Keratinocyte (primary cell): ENCODE measurements at regions not wholly inside any gene's neighbourhood (a gene's known extent, or its start where the extent isn't known, plus 50 kb on each side); places are given as distances from the start of the nearest gene placed in this dataset.

ENCODE experiments used
- DNase-seq: peaks from one replicate; pipeline ENCODE4 v3.0.0-alpha.2; 2011; ENCODE audit warnings: low read depth, missing footprints, low spot score
- FAIRE-seq: peaks from 2 replicates; lab custom pipeline; 2011; peaks lifted over from hg19 to GRCh38; lab: Jason Lieb, UNC
- H2AFZ ChIP-seq: 2 replicates; pipeline ENCODE4 v1.6.0; 2012; ENCODE audit warnings: low read length, control low read depth, inconsistent platforms; ENCODE audit not compliant: control insufficient read depth
- H3K27ac ChIP-seq: 2 replicates; pipeline ENCODE4 v1.5.1; 2011; ENCODE audit warnings: low read length; ENCODE audit not compliant: control insufficient read depth, insufficient read depth
- H3K27me3 ChIP-seq: 3 replicates; pipeline ENCODE4 v1.6.0; 2011; ENCODE audit warnings: low read length; ENCODE audit not compliant: control insufficient read depth, insufficient read depth; ENCODE audit errors: extremely low read depth
- H3K36me3 ChIP-seq, 2 experiments: 2 replicates in 1 of 2; 3 replicates in 1 of 2; pipeline ENCODE4 v1.5.1; 2011; ENCODE audit warnings: low read length in 2 of 2, mild to moderate bottlenecking in 1 of 2; ENCODE audit not compliant: control insufficient read depth in 2 of 2, insufficient read depth in 2 of 2; ENCODE audit errors: extremely low read depth in 1 of 2
- H3K4me1 ChIP-seq: 3 replicates; pipeline ENCODE4 v1.5.1; 2011; ENCODE audit warnings: low read length; ENCODE audit not compliant: control insufficient read depth, insufficient read depth; ENCODE audit errors: extremely low read depth
- H3K4me2 ChIP-seq: 3 replicates; pipeline ENCODE4 v1.6.0; 2011; ENCODE audit warnings: low read depth, low read length; ENCODE audit not compliant: control insufficient read depth, insufficient read depth; ENCODE audit errors: extremely low read depth
- H3K4me3 ChIP-seq, 3 experiments: fragments of 200-600 bp in 1 of 3; sonication (generic) in 1 of 3; 2 replicates in 2 of 3; 3 replicates in 1 of 3; pipeline ENCODE4 v1.5.1; 2011 to 2016; ENCODE audit warnings: low read length in 3 of 3, mild to moderate bottlenecking in 3 of 3, control low read depth in 2 of 3, inconsistent platforms in 1 of 3, low read depth in 1 of 3, mixed read lengths in 1 of 3, mixed run types in 1 of 3, moderate library complexity in 1 of 3; ENCODE audit not compliant: control insufficient read depth in 2 of 3, insufficient read depth in 2 of 3; ENCODE audit errors: extremely low read depth in 1 of 3
- H3K79me2 ChIP-seq: 2 replicates; pipeline ENCODE4 v1.6.0; 2012; ENCODE audit warnings: low read length; ENCODE audit not compliant: control insufficient read depth, insufficient read depth
- H3K9ac ChIP-seq: 3 replicates; pipeline ENCODE4 v1.6.0; 2011; ENCODE audit warnings: low read length; ENCODE audit not compliant: control insufficient read depth, insufficient read depth; ENCODE audit errors: extremely low read depth
- H3K9me1 ChIP-seq: 3 replicates; pipeline ENCODE4 v1.6.0; 2011; ENCODE audit warnings: low read length; ENCODE audit not compliant: control insufficient read depth, insufficient read depth; ENCODE audit errors: extremely low read depth
- H3K9me3 ChIP-seq: 2 replicates; pipeline ENCODE4 v1.5.1; 2012; ENCODE audit warnings: low read depth, low read length; ENCODE audit not compliant: control insufficient read depth
- H4K20me1 ChIP-seq: 3 replicates; pipeline ENCODE4 v1.6.0; 2011; ENCODE audit warnings: low read length; ENCODE audit not compliant: control insufficient read depth, insufficient read depth; ENCODE audit errors: extremely low read depth
- EZH2 ChIP-seq: IDR thresholded peaks from one replicate; pipeline ENCODE4 v1.6.1; 2012; ENCODE audit warnings: inconsistent platforms, mild to moderate bottlenecking, low read length, moderate library complexity
- dilution Hi-C: fragments of 300-500 bp; cut with MboI; formaldehyde crosslinking; loops from one replicate; pipeline ENCODE4 v1.7.0; 2020; ENCODE audit warnings: low sequenced_read_pairs; ENCODE audit not compliant: extremely low pct_ligation_motif_present
- TF ChIP-seq, protein P1 (sequence below), 3 experiments: IDR thresholded peaks in 1 of 3; conservative IDR thresholded peaks in 1 of 3; optimal IDR thresholded peaks in 1 of 3; 2 replicates in 2 of 3; 3 replicates in 1 of 3; pipeline versions ENCODE3 to v1.5.1; 2011; ENCODE audit warnings: low read length in 3 of 3, mild to moderate bottlenecking in 3 of 3, moderate library complexity in 2 of 3, control low read depth in 1 of 3, inconsistent platforms in 1 of 3; ENCODE audit not compliant: insufficient read depth in 2 of 3; ENCODE audit errors: extremely low read depth in 1 of 3

DNA sequence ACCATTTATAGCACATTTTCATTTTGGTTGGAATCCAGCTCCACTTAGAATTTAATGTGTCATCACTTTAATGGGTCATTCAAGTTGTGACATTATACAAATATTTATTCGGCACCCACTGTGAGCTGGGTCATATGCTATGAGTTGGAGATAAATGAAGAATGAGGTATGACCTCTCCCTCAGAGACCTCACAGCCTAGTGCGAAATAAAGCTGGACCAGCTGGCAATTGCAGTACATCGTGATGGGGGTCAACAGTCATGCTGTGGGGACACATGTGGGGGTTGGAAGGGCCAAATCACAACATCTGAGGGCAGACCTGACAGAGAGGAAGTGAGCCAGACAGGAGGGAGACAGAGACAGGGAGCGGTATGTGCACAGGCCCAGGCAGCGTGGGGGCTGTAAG lies 175.4 kb downstream of the MAIP1 start:
- DNase-seq (no peak), FAIRE-seq (no peak)
- Histone ChIP-seq H4K20me1 (no peaks in the 10 kb centered on the region), H3K4me3 (no peak overlapping the region), H3K36me3 (no peaks in the 10 kb centered on the region), H2AFZ (no peak overlapping the region), H3K9me1 (no peaks in the 10 kb centered on the region), H3K9me3 (no peaks in the 10 kb centered on the region), H3K79me2 (no peaks in the 10 kb centered on the region), H3K9ac (no peak overlapping the region), H3K27ac (no peak overlapping the region), H3K4me2 (no peak overlapping the region), H3K4me1 (peaks cover 19% of the 10 kb centered on the region), H3K27me3 (no peaks in the 10 kb centered on the region)
- TF ChIP-seq, protein P1, sequence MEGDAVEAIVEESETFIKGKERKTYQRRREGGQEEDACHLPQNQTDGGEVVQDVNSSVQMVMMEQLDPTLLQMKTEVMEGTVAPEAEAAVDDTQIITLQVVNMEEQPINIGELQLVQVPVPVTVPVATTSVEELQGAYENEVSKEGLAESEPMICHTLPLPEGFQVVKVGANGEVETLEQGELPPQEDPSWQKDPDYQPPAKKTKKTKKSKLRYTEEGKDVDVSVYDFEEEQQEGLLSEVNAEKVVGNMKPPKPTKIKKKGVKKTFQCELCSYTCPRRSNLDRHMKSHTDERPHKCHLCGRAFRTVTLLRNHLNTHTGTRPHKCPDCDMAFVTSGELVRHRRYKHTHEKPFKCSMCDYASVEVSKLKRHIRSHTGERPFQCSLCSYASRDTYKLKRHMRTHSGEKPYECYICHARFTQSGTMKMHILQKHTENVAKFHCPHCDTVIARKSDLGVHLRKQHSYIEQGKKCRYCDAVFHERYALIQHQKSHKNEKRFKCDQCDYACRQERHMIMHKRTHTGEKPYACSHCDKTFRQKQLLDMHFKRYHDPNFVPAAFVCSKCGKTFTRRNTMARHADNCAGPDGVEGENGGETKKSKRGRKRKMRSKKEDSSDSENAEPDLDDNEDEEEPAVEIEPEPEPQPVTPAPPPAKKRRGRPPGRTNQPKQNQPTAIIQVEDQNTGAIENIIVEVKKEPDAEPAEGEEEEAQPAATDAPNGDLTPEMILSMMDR (optimal IDR thresholded peaks at IDR 0.05 in 1 of 3, IDR thresholded peaks at IDR 0.05 in 1 of 3, conservative IDR thresholded peaks at IDR 0.05 in 1 of 3; ENCODE audit: extremely low read depth in 1 of 3, insufficient read depth in 2 of 3, low read length in 3 of 3) = no peak
- dilution Hi-C loops = no loop called here

DNA sequence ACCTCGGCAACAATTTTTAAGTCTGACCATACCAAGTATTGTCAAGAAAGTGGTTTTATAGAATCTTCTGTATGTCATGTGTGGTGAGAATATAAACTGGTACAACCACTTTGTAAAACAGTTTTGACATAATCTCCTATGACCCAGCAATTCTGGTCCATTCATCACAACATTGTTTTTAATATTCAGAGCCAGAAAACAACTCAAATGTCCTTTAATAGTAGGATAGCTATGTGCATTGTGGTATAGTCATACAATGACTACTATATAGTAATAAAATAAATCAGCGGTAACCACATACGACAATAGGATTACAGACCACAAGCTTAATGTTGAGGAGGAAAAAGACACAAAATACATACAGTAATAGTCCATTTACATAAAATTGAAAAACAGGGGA lies 175.2 kb upstream of the SPATS2L start:
- DNase-seq = no peak
- no peak for FAIRE-seq

More for the DNA sequence above, 175.2 kb upstream of the SPATS2L start:
- Histone ChIP-seq H3K4me1 (peaks cover 19% of the 10 kb centered on the region), H3K79me2 (no peaks in the 10 kb centered on the region), H3K9me3 (no peaks in the 10 kb centered on the region), H3K9me1 (no peaks in the 10 kb centered on the region), H3K9ac (no peak overlapping the region), H3K4me3 (no peak overlapping the region), H3K27me3 (no peaks in the 10 kb centered on the region), H3K4me2 (no peak overlapping the region), H3K27ac (no peak overlapping the region), H2AFZ (no peak overlapping the region), H3K36me3 (no peaks in the 10 kb centered on the region), H4K20me1 (no peaks in the 10 kb centered on the region)
- no peak for TF ChIP-seq EZH2
- TF ChIP-seq, protein P1 (optimal IDR thresholded peaks at IDR 0.05 in 1 of 3, IDR thresholded peaks at IDR 0.05 in 1 of 3, conservative IDR thresholded peaks at IDR 0.05 in 1 of 3; ENCODE audit: extremely low read depth in 1 of 3, insufficient read depth in 2 of 3, low read length in 3 of 3) = no peak
- dilution Hi-C loops = no loop called here
